DMS79 (cell line): ENCODE measurements at regions not wholly inside any gene's neighbourhood (a gene's known extent, or its start where the extent isn't known, plus 50 kb on each side); places are given as distances from the start of the nearest gene placed in this dataset.

ENCODE experiments used
- DNase-seq: peaks from one replicate; lab custom pipeline; 2025; lab: John Stamatoyannopoulos, UW

GRCh38 chr11:42049186-42049585 lies 589.7 kb upstream of the LRRC4C start:
- no peak for DNase-seq

GRCh38 chr11:42049650-42050049 lies 590.2 kb upstream of the LRRC4C start:
- DNase-seq, result no peak

- DNase-seq, result no peak
Observed at GRCh38 chr11:42054351-42054900, 595.0 kb upstream of the LRRC4C start.

GRCh38 chr11:42055606-42056005 lies 596.2 kb upstream of the LRRC4C start:
- DNase-seq, result no peak

GRCh38 chr11:42058794-42059193 lies 599.3 kb upstream of the LRRC4C start:
- DNase-seq, result no peak

GRCh38 chr11:42065199-42065598 lies 605.7 kb upstream of the LRRC4C start:
- no peak for DNase-seq

- DNase-seq, result no peak
Observed at GRCh38 chr11:42066113-42066512, 606.7 kb upstream of the LRRC4C start.

GRCh38 chr11:42074306-42074705 lies 614.9 kb upstream of the LRRC4C start:
- no peak for DNase-seq

GRCh38 chr11:42075180-42075579 lies 615.7 kb upstream of the LRRC4C start:
- DNase-seq, result no peak

- DNase-seq, result no peak
Observed at GRCh38 chr11:42077794-42078193, 618.3 kb upstream of the LRRC4C start.

- DNase-seq, result no peak
Observed at GRCh38 chr11:42085736-42086135, 626.3 kb upstream of the LRRC4C start.

- DNase-seq, result no peak
Observed at GRCh38 chr11:42093541-42093940, 634.1 kb upstream of the LRRC4C start.

GRCh38 chr11:42098075-42098474 lies 638.6 kb upstream of the LRRC4C start:
- no peak for DNase-seq

GRCh38 chr11:42112866-42113265 lies 653.4 kb upstream of the LRRC4C start:
- DNase-seq, result no peak

GRCh38 chr11:42114927-42115326 lies 655.5 kb upstream of the LRRC4C start:
- no peak for DNase-seq

- no peak for DNase-seq
Observed at GRCh38 chr11:42138454-42138853, 679.0 kb upstream of the LRRC4C start.

- no peak for DNase-seq
Observed at GRCh38 chr11:42145311-42145710, 685.9 kb upstream of the LRRC4C start.

GRCh38 chr11:42161886-42162285 lies 702.4 kb upstream of the LRRC4C start:
- no peak for DNase-seq

- no peak for DNase-seq
Observed at GRCh38 chr11:42169191-42169590, 709.7 kb upstream of the LRRC4C start.

GRCh38 chr11:42170601-42171000 lies 711.1 kb upstream of the LRRC4C start:
- no peak for DNase-seq

GRCh38 chr11:42171046-42171445 lies 711.6 kb upstream of the LRRC4C start:
- no peak for DNase-seq

GRCh38 chr11:42172441-42172840 lies 713.0 kb upstream of the LRRC4C start:
- DNase-seq, result no peak

- no peak for DNase-seq
Observed at GRCh38 chr11:42175203-42175602, 715.8 kb upstream of the LRRC4C start.

GRCh38 chr11:42179216-42179615 lies 719.8 kb upstream of the LRRC4C start:
- no peak for DNase-seq
